A549 (cell line): ENCODE measurements at regions not wholly inside any gene's neighbourhood (a gene's known extent, or its start where the extent isn't known, plus 50 kb on each side); places are given as distances from the start of the nearest gene placed in this dataset.

Experiments used
- EP300 ChIP-seq, 2 experiments: fragments of >200 bp; sonication (Bioruptor Twin); formaldehyde crosslinking; IDR thresholded peaks; 2 replicates in 1 of 2; 3 replicates in 1 of 2; pipeline ENCODE4 v1.6.1; 2016 to 2017
- POLR2A ChIP-seq: IDR thresholded peaks from 2 replicates; pipeline ENCODE4 v1.6.1; 2012; ENCODE audit warnings: mild to moderate bottlenecking, low read length
- RFX5 ChIP-seq: fragments of 450-650 bp; IDR thresholded peaks from 2 replicates; pipeline ENCODE4 v1.7.1; 2014; ENCODE audit warnings: antibody characterized with exemption, mild to moderate bottlenecking, moderate library complexity
- TF ChIP-seq, protein P1 (sequence below): fragments of >200 bp; sonication (Bioruptor Twin); formaldehyde crosslinking; IDR thresholded peaks from 3 replicates; pipeline ENCODE4 v1.5.1; 2016

DNA sequence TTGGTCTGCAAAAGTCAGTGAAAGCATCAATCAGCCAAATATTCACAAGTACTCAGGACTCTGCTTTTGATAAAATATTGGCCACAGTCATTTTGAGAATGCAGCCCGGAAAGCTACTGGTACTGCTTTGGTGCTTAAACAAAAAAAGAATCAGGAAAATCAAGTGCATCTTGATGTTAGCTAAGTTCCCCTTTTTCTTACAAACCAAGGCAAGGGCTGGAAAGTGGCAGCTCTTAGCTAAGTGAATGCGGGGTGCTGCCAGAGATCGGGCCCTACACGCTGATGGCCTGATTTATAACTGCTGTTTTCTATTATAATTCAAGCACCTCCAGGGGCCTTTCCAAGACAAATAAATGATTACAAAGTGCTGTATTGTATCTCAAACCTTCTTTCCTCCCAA is 136.8 kb upstream of the MGMT start:
- TF ChIP-seq EP300 (IDR thresholded peaks at IDR 0.05) (no peak), POLR2A (no peak), RFX5 (no peak)
- TF ChIP-seq, protein P1, sequence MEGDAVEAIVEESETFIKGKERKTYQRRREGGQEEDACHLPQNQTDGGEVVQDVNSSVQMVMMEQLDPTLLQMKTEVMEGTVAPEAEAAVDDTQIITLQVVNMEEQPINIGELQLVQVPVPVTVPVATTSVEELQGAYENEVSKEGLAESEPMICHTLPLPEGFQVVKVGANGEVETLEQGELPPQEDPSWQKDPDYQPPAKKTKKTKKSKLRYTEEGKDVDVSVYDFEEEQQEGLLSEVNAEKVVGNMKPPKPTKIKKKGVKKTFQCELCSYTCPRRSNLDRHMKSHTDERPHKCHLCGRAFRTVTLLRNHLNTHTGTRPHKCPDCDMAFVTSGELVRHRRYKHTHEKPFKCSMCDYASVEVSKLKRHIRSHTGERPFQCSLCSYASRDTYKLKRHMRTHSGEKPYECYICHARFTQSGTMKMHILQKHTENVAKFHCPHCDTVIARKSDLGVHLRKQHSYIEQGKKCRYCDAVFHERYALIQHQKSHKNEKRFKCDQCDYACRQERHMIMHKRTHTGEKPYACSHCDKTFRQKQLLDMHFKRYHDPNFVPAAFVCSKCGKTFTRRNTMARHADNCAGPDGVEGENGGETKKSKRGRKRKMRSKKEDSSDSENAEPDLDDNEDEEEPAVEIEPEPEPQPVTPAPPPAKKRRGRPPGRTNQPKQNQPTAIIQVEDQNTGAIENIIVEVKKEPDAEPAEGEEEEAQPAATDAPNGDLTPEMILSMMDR, result no peak
